HCT116 (cell line): ENCODE measurements at regions not wholly inside any gene's neighbourhood (a gene's known extent, or its start where the extent isn't known, plus 50 kb on each side); places are given as distances from the start of the nearest gene placed in this dataset.
"Not testable (repeated sequence)": the region's sequence is repeated elsewhere in the genome, so short reads cannot be mapped to it uniquely, and the experiment has no call there.

Experiments used
- ATAC-seq: fragments of 200-7000 bp; cut with Tn5 transposase; 2 replicates; pipeline ENCODE4 v1.9.1; 2020; ENCODE audit warnings: mild to moderate bottlenecking, moderate library complexity
- BruUV-seq: library from RNA; stranded (reverse); fragments of 400-500 nt; replicated peaks from 2 replicates; lab custom pipeline; 2021; lab: Mats Ljungman, UMichigan
- CTCF ChIA-PET: fragments of 300-600 bp; sonication (Branson Sonifier 250); formaldehyde crosslinking; loops from one replicate; lab custom pipeline; 2021; ENCODE audit warnings: antibody characterized with exemption; lab: Charles Lee
- POLR2A ChIA-PET: fragments of 300-600, 350-600 bp; sonication (Branson Sonifier 250); formaldehyde crosslinking; loops from one replicate; lab custom pipeline; 2021; ENCODE audit warnings: antibody characterized with exemption; lab: Charles Lee
- RAD21 ChIA-PET, 2 experiments: fragments of 300-600 bp; sonication (Branson Sonifier 250); formaldehyde crosslinking; loops; one replicate each; lab custom pipeline; 2023; ENCODE audit warnings: low total read pairs in 2 of 2; ENCODE audit not compliant: uncharacterized antibody in 2 of 2, unreplicated experiment in 2 of 2, low non-redundant PET in 1 of 2; lab: Charles Lee
- DNase-seq: peaks from one replicate; pipeline ENCODE4 v3.0.0-alpha.2; 2010; ENCODE audit warnings: low read depth, low spot score
- H2AFZ ChIP-seq: fragments of 200-600 bp; shearing (Covaris generic), sonication (generic); 2 replicates; pipeline ENCODE4 v1.6.1; 2017; ENCODE audit warnings: low read depth, mixed run types, mixed read lengths, antibody characterized with exemption, low read length; ENCODE audit not compliant: poor library complexity, severe bottlenecking
- H3K27ac ChIP-seq: 2 replicates; pipeline ENCODE4 v1.5.1; 2012; ENCODE audit warnings: low read depth, low read length
- H3K27me3 ChIP-seq: fragments of 200-600 bp; sonication (generic); 2 replicates; pipeline ENCODE4 v1.6.1; 2016; ENCODE audit warnings: mixed run types, low read length, mixed read lengths; ENCODE audit not compliant: insufficient read depth
- H3K36me3 ChIP-seq, 2 experiments: fragments of 200-500 bp in 1 of 2; fragments of 200-600 bp in 1 of 2; sonication (Bioruptor generic) in 1 of 2; sonication (generic) in 1 of 2; 2 replicates each; pipeline versions ENCODE4 v1.5.1 to v1.6.1; 2014 to 2016; ENCODE audit warnings: low read length in 2 of 2, inconsistent platforms in 1 of 2, mixed read lengths in 1 of 2, mixed run types in 1 of 2; ENCODE audit not compliant: insufficient read depth in 2 of 2, control insufficient read depth in 1 of 2
- H3K4me1 ChIP-seq, 2 experiments: fragments of 200-600 bp in 1 of 2; sonication (generic) in 1 of 2; 2 replicates each; pipeline versions ENCODE4 v1.5.1 to v1.6.1; 2012 to 2017; ENCODE audit warnings: low read length in 2 of 2, inconsistent platforms in 1 of 2, mild to moderate bottlenecking in 1 of 2, mixed read lengths in 1 of 2, mixed run types in 1 of 2, moderate library complexity in 1 of 2; ENCODE audit not compliant: insufficient read depth in 2 of 2, control insufficient read depth in 1 of 2
- H3K4me2 ChIP-seq: fragments of 200-600 bp; sonication (generic); 2 replicates; pipeline ENCODE4 v1.6.1; 2017; ENCODE audit warnings: mixed run types, low read length, mixed read lengths
- H3K4me3 ChIP-seq, 2 experiments: fragments of 200-600 bp in 1 of 2; sonication (generic) in 1 of 2; replicated peaks in 1 of 2; 2 replicates each; pipeline ENCODE4 v1.5.1; 2011 to 2016; ENCODE audit warnings: low read length in 2 of 2, control low read depth in 1 of 2, low read depth in 1 of 2, mild to moderate bottlenecking in 1 of 2, mixed read lengths in 1 of 2, mixed run types in 1 of 2
- H3K79me2 ChIP-seq: fragments of 200-600 bp; sonication (generic); 2 replicates; pipeline ENCODE4 v1.6.1; 2017; ENCODE audit warnings: mild to moderate bottlenecking, mixed run types, low read length, moderate library complexity, mixed read lengths; ENCODE audit not compliant: insufficient read depth
- H3K9ac ChIP-seq: fragments of 200-600 bp; sonication (generic); 2 replicates; pipeline ENCODE4 v1.6.1; 2016; ENCODE audit warnings: low read length, mixed read lengths
- H3K9me2 ChIP-seq: fragments of 200-600 bp; sonication (generic), shearing (Covaris generic); 2 replicates; pipeline ENCODE4 v1.6.1; 2017; ENCODE audit warnings: mixed run types, mild to moderate bottlenecking, moderate library complexity; ENCODE audit not compliant: insufficient read depth
- H3K9me3 ChIP-seq, 2 experiments: fragments of 200-500 bp in 1 of 2; fragments of 200-600 bp in 1 of 2; sonication (Bioruptor generic) in 1 of 2; sonication (generic) in 1 of 2; 2 replicates each; pipeline ENCODE4 v1.6.1; 2014 to 2017; ENCODE audit warnings: low read length in 2 of 2, mixed read lengths in 2 of 2, inconsistent platforms in 1 of 2, low read depth in 1 of 2, mild to moderate bottlenecking in 1 of 2, mixed run types in 1 of 2, moderate library complexity in 1 of 2; ENCODE audit not compliant: control insufficient read depth in 1 of 2, insufficient read depth in 1 of 2
- H4K20me1 ChIP-seq: fragments of 200-600 bp; sonication (generic), shearing (Covaris generic); 2 replicates; pipeline ENCODE4 v1.6.1; 2017; ENCODE audit warnings: mixed run types, mild to moderate bottlenecking, moderate library complexity; ENCODE audit not compliant: insufficient read depth
- CBX3 ChIP-seq: IDR thresholded peaks from 2 replicates; pipeline ENCODE4 v1.6.1; 2012; ENCODE audit warnings: low read depth
- ELF1 ChIP-seq: IDR thresholded peaks from 2 replicates; pipeline ENCODE4 v1.6.1; 2012; ENCODE audit warnings: low read depth, borderline replicate concordance
- EZH2 ChIP-seq: fragments of 200-600 bp; sonication (generic); IDR thresholded peaks from 2 replicates; pipeline ENCODE4 v1.6.1; 2017; ENCODE audit warnings: antibody characterized with exemption, mixed run types
- FOSL1 ChIP-seq: IDR thresholded peaks from 2 replicates; pipeline ENCODE4 v1.6.1; 2012; ENCODE audit warnings: low read depth
- POLR2A ChIP-seq: IDR thresholded peaks from 2 replicates; pipeline ENCODE4 v1.7.0; 2011; ENCODE audit warnings: borderline replicate concordance; ENCODE audit not compliant: insufficient read depth, insufficient read length; ENCODE audit errors: extremely low read depth
- POLR2AphosphoS5 ChIP-seq: IDR thresholded peaks from 2 replicates; pipeline ENCODE4 v1.6.1; 2011; ENCODE audit warnings: mild to moderate bottlenecking, low read depth, low read length, moderate library complexity
- ZFX ChIP-seq: fragments of 450-650 bp; IDR thresholded peaks from 2 replicates; pipeline ENCODE4 v1.6.1; 2017
- intact Hi-C: fragments of 100-400 bp; cut with micrococcal nuclease; formaldehyde crosslinking; loops from 2 replicates; pipeline ENCODE4 v1.10.0; 2022
- TF ChIP-seq, protein P1 (sequence below): IDR thresholded peaks from 2 replicates; pipeline ENCODE4 v1.6.1; 2012; ENCODE audit warnings: low read depth
- TF ChIP-seq, protein P2 (sequence below): IDR thresholded peaks from 2 replicates; pipeline ENCODE4 v1.6.1; 2012

DNA sequence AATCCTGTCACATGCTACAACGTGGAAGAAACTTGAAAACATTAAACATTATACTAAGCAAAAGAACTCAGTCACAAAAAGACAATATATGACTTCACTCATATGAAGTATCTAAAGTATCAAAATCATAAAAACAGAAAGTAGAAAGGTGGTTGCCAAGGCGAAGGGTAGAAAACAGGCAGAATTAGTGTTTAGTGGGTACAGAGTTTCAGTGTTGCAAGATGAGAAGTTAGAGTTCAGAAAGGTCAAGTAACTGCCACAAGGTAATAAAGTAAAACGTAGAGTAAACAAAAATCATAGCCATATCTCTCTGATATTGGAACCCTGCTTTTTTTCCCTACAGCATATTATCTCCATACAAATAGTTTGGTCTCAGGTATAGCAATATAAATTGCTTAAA, 223.8 kb upstream of the FSCB start:
- no peak for ATAC-seq
- no peaks in the 10 kb centered on the region for H3K36me3 ChIP-seq
- no peak overlapping the region for H3K27ac ChIP-seq
- intact Hi-C loops: no loop called here
- H3K9me3 ChIP-seq: no peaks in the 10 kb centered on the region
- DNase-seq: no peak
- H3K4me1 ChIP-seq: no peaks in the 10 kb centered on the region
- no peaks in the 10 kb centered on the region for H3K27me3 ChIP-seq
- no peak overlapping the region for H3K4me2 ChIP-seq
- no peak overlapping the region for H2AFZ ChIP-seq
- H3K9ac ChIP-seq: no peak overlapping the region
- BruUV-seq: no TSS peak
- no peaks in the 10 kb centered on the region for H3K9me2 ChIP-seq
- POLR2A ChIA-PET: no interaction called here
- H3K79me2 ChIP-seq: no peaks in the 10 kb centered on the region
- H4K20me1 ChIP-seq: no peaks in the 10 kb centered on the region
- RAD21 ChIA-PET: no interaction called here
- CTCF ChIA-PET: no interaction called here
- no peak for TF ChIP-seq ELF1
- no peak overlapping the region for H3K4me3 ChIP-seq

DNA sequence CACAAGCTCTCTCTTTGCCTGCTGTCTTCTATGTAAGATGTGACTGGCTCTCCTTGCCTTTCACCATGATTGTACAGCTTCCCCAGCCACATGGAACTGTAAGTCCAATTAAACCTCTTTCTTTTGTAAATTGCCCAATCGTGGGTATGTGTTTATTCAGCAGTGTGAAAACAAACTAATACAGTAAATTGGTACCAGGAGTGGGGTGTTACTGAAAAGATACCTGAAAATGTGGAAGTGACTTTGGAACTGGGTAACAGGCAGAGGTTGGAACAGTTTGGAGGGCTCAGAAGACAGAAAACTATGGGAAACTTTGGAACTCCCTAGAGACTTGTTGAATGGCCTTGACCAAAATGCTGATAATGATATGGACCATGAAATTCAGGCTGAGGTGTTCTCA, 214.3 kb upstream of the FSCB start:
- H4K20me1 ChIP-seq, H2AFZ ChIP-seq, RAD21 ChIA-PET, intact Hi-C loops, H3K27me3 ChIP-seq, DNase-seq, BruUV-seq, ATAC-seq, POLR2A ChIA-PET, H3K9ac ChIP-seq, H3K4me2 ChIP-seq, H3K36me3 ChIP-seq, H3K9me2 ChIP-seq, H3K9me3 ChIP-seq, H3K4me1 ChIP-seq, CTCF ChIA-PET, H3K79me2 ChIP-seq, H3K4me3 ChIP-seq, H3K27ac ChIP-seq: not testable (repeated sequence)

DNA sequence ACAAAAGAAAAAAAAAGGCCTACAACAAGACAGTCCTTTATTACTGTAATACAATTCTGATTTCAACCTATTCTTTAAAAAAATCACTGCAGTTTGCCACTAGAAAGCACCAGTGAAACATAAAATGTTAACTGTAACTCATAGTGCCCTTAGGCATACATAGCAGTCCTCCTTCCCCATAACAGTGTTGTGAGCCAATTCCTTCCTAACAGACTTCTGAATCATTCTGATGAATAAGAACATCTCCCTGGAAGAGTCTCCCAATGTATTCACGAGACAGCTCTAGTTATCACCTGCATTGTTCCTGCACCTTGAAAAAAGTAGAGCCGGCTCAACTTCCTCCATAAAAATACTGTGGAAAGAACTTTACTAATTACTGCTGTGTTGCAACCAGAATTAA, 213.6 kb upstream of the FSCB start:
- no peak overlapping the region for H3K9ac ChIP-seq
- H3K27me3 ChIP-seq: no peaks in the 10 kb centered on the region
- no peaks in the 10 kb centered on the region for H4K20me1 ChIP-seq
- no peak overlapping the region for H3K4me3 ChIP-seq
- no peaks in the 10 kb centered on the region for H3K4me1 ChIP-seq
- POLR2A ChIA-PET: no interaction called here
- TF ChIP-seq, protein P1, sequence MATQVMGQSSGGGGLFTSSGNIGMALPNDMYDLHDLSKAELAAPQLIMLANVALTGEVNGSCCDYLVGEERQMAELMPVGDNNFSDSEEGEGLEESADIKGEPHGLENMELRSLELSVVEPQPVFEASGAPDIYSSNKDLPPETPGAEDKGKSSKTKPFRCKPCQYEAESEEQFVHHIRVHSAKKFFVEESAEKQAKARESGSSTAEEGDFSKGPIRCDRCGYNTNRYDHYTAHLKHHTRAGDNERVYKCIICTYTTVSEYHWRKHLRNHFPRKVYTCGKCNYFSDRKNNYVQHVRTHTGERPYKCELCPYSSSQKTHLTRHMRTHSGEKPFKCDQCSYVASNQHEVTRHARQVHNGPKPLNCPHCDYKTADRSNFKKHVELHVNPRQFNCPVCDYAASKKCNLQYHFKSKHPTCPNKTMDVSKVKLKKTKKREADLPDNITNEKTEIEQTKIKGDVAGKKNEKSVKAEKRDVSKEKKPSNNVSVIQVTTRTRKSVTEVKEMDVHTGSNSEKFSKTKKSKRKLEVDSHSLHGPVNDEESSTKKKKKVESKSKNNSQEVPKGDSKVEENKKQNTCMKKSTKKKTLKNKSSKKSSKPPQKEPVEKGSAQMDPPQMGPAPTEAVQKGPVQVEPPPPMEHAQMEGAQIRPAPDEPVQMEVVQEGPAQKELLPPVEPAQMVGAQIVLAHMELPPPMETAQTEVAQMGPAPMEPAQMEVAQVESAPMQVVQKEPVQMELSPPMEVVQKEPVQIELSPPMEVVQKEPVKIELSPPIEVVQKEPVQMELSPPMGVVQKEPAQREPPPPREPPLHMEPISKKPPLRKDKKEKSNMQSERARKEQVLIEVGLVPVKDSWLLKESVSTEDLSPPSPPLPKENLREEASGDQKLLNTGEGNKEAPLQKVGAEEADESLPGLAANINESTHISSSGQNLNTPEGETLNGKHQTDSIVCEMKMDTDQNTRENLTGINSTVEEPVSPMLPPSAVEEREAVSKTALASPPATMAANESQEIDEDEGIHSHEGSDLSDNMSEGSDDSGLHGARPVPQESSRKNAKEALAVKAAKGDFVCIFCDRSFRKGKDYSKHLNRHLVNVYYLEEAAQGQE: no peak
- TF ChIP-seq ZFX: no peak
- no peak for TF ChIP-seq POLR2A
- TF ChIP-seq FOSL1: no peak
- TF ChIP-seq, protein P2, sequence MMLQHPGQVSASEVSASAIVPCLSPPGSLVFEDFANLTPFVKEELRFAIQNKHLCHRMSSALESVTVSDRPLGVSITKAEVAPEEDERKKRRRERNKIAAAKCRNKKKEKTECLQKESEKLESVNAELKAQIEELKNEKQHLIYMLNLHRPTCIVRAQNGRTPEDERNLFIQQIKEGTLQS: no peak
- TF ChIP-seq CBX3: no peak
- no peak for TF ChIP-seq POLR2AphosphoS5
- TF ChIP-seq EZH2: no peak
- ATAC-seq: no peak
- RAD21 ChIA-PET: no interaction called here
- BruUV-seq: no TSS peak
- no peaks in the 10 kb centered on the region for H3K36me3 ChIP-seq
- no peak overlapping the region for H2AFZ ChIP-seq
- no peaks in the 10 kb centered on the region for H3K79me2 ChIP-seq
- H3K9me3 ChIP-seq: peaks cover 0 to 2% of the 10 kb centered on the region in 2 experiments; a peak in 1 of 4 replicates
- CTCF ChIA-PET: no interaction called here
- no peak overlapping the region for H3K27ac ChIP-seq
- no peak for DNase-seq
- H3K9me2 ChIP-seq: no peaks in the 10 kb centered on the region
- H3K4me2 ChIP-seq: no peak overlapping the region
- intact Hi-C loops: no loop called here
